Esophagus (tissue), 2 donors: ENCODE measurements at regions not wholly inside any gene's neighbourhood (a gene's known extent, or its start where the extent isn't known, plus 50 kb on each side); places are given as distances from the start of the nearest gene placed in this dataset.

Experiments
- H3K27ac ChIP-seq, 2 donors: one replicate each; pipeline ENCODE4 v1.5.1; 2013; ENCODE audit warnings: low read depth in 2 of 2, mild to moderate bottlenecking in 2 of 2, inconsistent platforms in 1 of 2, low read length in 1 of 2, moderate library complexity in 1 of 2
- H3K27me3 ChIP-seq, 2 donors: one replicate each; pipeline ENCODE4 v1.6.1; 2013; ENCODE audit warnings: low read length in 2 of 2, control low read depth in 1 of 2, mild to moderate bottlenecking in 1 of 2; ENCODE audit not compliant: insufficient read depth in 2 of 2, control insufficient read depth in 1 of 2
- H3K36me3 ChIP-seq, 2 donors: one replicate each; pipeline ENCODE4 v1.6.1; 2013; ENCODE audit warnings: low read length in 1 of 2; ENCODE audit not compliant: control insufficient read depth in 2 of 2, insufficient read depth in 2 of 2
- H3K4me1 ChIP-seq, 2 donors: one replicate each; pipeline ENCODE4 v1.6.1; 2013; ENCODE audit warnings: low read length in 1 of 2; ENCODE audit not compliant: control insufficient read depth in 2 of 2, insufficient read depth in 2 of 2
- H3K4me3 ChIP-seq, 2 donors: one replicate each; pipeline ENCODE4 v1.5.1; 2013; ENCODE audit warnings: low read length in 2 of 2, mild to moderate bottlenecking in 2 of 2, low read depth in 1 of 2, moderate library complexity in 1 of 2
- H3K9me3 ChIP-seq, 2 donors: one replicate each; pipeline ENCODE4 v1.6.1; 2013; ENCODE audit warnings: mild to moderate bottlenecking in 2 of 2, low read depth in 1 of 2, low read length in 1 of 2, moderate library complexity in 1 of 2; ENCODE audit not compliant: control insufficient read depth in 2 of 2, insufficient read depth in 1 of 2
- WGBS, 2 donors: extraction: QIAGEN DNeasy Blood & Tissue Kit; methylation state at CpG; one replicate each; pipeline ENCODE4 v1.1.7; 2013; 5-methylcytosine and 5-hydroxymethylcytosine counted together
- donor health status: healthy with polysubstance abuse.
- donor health status: Bipolar disorder and iron deficiency.

DNA sequence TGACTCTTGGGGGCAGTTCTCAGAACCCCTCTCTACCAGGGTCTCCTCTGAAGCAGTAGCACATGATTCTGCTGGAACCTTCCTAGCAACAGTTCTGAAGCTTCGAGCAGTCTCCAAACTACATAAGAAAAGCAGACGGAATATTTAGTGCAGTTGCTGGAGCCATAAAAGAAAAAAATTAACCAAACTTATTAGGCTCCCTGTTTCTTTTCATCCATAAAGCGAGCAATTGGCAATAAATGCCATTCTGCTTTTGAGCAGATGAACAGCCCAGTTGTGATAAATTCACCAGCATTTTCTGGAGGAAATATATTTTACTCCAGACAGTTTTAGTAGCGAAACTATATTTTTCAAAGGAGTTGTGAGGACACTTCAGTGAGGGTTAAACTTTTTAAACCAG, 250.1 kb upstream of the BOD1L1 start:
- Histone ChIP-seq H3K4me1 (no peaks in the 10 kb centered on the region), H3K4me3 (no peak overlapping the region), H3K27ac (no peak overlapping the region), H3K36me3 (no peaks in the 10 kb centered on the region), H3K9me3 (no peaks in the 10 kb centered on the region), H3K27me3 (no peaks in the 10 kb centered on the region)
- WGBS, 2 donors: 77 to 89% methylated on average over 4 of the region's 4 CpGs

DNA sequence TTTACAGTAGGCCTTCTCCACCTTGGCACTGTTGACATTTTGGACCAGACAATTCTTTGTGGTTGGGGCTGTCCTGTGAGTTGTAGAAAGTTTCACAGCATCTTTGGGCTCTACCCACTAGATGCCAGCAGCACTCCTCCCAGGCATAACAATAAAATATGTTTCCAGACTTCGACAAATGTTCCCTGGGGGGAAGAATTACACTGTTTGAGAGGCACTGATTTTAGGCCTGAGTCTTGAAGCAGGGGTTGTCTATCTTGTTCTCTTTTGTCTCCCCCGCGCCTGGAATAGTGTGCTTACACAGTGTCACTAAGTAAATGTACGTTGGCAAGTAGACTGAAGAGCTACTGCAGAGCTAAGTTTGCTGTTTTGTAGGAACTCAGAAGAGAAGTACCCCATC, 254.4 kb upstream of the BOD1L1 start:
- Histone ChIP-seq H3K9me3 (no peaks in the 10 kb centered on the region), H3K27me3 (no peaks in the 10 kb centered on the region), H3K36me3 (no peaks in the 10 kb centered on the region), H3K4me3 (no peak overlapping the region), H3K27ac (no peak overlapping the region), H3K4me1 (no peaks in the 10 kb centered on the region)
- WGBS, 2 donors: 60 to 65% methylated on average over 4 of the region's 4 CpGs

DNA sequence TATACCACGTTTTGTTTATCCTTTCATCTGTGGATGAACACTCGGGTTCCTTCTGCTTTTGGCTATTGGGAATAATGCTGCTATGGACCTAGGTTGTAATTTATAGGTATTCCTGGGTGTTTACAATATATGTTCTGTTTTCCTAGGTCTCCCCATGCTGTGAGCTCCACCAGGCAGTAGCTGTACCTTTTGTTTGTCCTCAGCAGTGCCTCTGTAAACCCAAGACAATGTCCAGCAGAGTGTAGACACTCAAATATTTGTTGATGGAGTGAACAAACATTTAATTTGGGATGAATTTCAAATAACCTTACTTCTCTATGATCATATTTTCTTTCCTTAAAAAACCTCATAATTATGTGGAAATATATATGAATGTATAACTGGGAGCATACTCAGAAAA, 259.5 kb upstream of the BOD1L1 start:
- no peaks in the 10 kb centered on the region for H3K27me3 ChIP-seq
- H3K27ac ChIP-seq: no peak overlapping the region
- peaks cover 0 to 2% of the 10 kb centered on the region in 2 donors for H3K9me3 ChIP-seq
- 28 to 70% methylated on average over 2 of the region's 2 CpGs for WGBS, 2 donors
- no peaks in the 10 kb centered on the region for H3K36me3 ChIP-seq
- no peaks in the 10 kb centered on the region for H3K4me1 ChIP-seq
- no peak overlapping the region for H3K4me3 ChIP-seq

DNA sequence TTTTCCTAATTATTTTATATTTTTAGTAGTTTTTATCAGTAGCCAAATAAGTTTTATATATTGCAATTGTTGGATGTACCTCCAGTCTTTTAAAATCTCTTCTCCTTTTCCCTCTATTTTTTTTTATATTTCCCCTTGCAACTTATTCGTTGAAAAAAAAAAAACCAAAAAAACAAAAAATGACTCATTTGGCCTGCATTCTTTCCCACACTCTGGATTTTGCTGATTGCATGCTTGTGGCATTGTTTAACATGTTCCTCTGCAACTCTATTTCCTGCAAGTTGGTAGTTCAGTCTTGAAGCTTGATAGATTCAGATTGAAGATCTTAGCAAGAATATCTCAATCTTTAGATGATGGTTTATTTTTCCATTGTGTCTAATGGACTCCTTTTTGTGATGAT, 260.6 kb upstream of the BOD1L1 start:
- WGBS, 2 donors: 22 to 25% methylated on average over 1 of the region's 1 CpG
- H3K4me3 ChIP-seq: no peak overlapping the region

DNA sequence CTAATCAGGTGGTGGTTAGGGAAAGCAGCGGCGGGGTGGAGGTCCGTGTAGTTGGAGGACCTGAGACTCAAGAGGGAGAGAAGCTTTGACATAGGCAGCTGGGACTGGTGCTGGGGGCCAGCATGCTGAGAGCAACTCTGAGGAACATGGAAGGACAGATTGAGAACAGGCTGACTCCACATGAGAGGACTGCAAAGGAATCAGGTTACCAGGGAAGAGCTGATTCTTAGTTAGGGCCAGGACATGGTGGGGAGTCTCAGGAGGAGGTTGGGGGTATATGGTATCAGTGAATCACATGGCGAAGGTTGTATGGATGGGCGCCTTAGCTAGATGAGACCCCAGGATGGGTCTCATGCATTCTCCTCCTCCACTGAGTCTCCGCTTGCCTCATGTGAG, 264.0 kb upstream of the BOD1L1 start:
- WGBS, 2 donors: 88 to 92% methylated on average over 6 of the region's 6 CpGs
- Histone ChIP-seq H3K36me3 (no peaks in the 10 kb centered on the region), H3K4me3 (no peak overlapping the region), H3K27ac (no peak overlapping the region), H3K9me3 (peaks cover 0 to 2% of the 10 kb centered on the region in 2 donors), H3K4me1 (no peaks in the 10 kb centered on the region), H3K27me3 (no peaks in the 10 kb centered on the region)

More for the DNA sequence above, 260.6 kb upstream of the BOD1L1 start:
- Histone ChIP-seq H3K27me3 (no peaks in the 10 kb centered on the region), H3K4me1 (no peaks in the 10 kb centered on the region), H3K36me3 (no peaks in the 10 kb centered on the region), H3K9me3 (peaks cover 0 to 2% of the 10 kb centered on the region in 2 donors), H3K27ac (no peak overlapping the region)

DNA sequence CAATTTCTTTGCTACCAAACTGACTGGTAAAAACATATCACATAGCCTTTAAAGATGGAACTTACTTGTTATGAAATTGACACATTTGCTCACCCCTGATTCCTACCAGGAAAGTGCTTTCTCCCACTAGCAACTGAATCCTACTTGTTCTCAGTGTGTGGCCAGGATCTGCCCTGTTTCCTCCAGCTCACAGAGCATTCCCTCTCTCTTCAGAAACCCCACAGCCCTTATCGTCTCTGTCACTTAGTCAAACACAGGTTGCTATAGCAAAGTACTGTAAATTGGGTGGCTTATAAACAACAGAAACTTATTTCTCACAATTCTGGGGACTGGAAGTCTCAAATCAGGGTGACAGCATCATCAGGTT, 265.2 kb upstream of the BOD1L1 start:
- H3K27me3 ChIP-seq: no peaks in the 10 kb centered on the region
- H3K27ac ChIP-seq: no peak overlapping the region
- no peaks in the 10 kb centered on the region for H3K36me3 ChIP-seq
- H3K4me3 ChIP-seq: no peak overlapping the region
- WGBS, 2 donors: 23 to 31% methylated on average over 1 of the region's 1 CpG
- H3K4me1 ChIP-seq: no peaks in the 10 kb centered on the region
- H3K9me3 ChIP-seq: peaks cover 0 to 2% of the 10 kb centered on the region in 2 donors

DNA sequence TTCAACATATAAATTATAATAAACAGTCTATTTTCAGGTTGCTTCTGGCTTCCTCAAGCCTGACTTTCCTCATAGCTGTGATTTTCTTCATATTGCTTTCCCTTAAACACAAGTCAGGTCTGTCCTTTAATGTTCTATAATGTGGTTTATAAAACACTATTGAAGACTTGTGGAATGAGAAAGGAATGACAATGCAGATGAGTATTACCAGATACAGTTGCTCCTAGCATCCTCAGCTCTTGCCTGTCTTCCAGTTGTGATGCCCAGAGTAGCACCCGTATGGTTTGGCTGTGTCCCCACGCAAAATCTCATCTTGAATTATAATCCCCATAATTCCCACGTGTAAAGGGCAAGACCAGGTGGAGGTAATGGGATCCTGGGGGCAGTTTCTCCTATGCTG, 265.7 kb upstream of the BOD1L1 start:
- H3K4me3 ChIP-seq: no peak overlapping the region
- H3K36me3 ChIP-seq: no peaks in the 10 kb centered on the region
- H3K27me3 ChIP-seq: no peaks in the 10 kb centered on the region
- H3K27ac ChIP-seq: no peak overlapping the region
- WGBS, 2 donors: 71 to 76% methylated on average over 3 of the region's 3 CpGs
- H3K9me3 ChIP-seq: peaks cover 0 to 2% of the 10 kb centered on the region in 2 donors
- H3K4me1 ChIP-seq: no peaks in the 10 kb centered on the region

DNA sequence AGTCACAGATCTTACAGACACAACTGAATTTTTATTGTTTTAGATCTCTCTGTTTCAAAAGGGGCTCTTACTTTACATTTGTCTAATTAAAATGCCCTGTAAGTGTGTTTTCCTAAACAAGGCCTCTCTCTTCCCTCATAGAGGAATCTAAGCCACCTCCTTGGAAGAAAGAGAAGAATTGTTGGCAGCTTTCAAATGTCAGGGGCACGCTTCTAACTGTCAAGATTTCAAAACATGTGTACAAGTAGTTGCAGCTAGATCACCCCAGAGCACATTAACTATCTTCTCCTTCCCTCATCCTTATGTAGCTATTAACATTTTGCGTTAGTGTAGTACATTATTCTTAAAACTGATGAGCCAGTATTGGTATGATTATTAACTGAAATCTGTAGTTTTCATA, 266.5 kb upstream of the BOD1L1 start:
- WGBS, 2 donors: 57 to 77% methylated on average over 2 of the region's 2 CpGs

DNA sequence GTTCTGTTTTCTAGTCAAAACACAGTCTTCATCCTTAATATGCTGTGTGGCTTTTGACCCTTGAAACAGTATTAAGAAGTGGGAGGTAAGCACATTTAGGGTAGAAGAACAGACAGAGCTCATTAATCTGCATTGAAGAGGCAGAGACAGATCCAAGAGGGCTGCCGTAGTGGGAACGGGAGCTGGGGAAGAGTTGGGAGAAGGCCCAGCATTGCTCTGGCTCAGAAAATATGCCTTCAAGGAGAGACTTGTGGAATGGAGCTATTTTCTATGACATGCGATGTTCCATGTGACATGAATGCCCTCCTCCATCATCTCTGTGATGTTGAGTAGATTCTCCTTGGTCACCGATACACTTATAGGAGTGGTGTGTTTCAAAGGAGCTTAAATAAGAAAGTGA, 273.3 kb upstream of the BOD1L1 start:
- H3K4me1 ChIP-seq: no peaks in the 10 kb centered on the region
- H3K27ac ChIP-seq: no peak overlapping the region
- H3K4me3 ChIP-seq: no peak overlapping the region
- H3K27me3 ChIP-seq: no peaks in the 10 kb centered on the region
- no peaks in the 10 kb centered on the region for H3K36me3 ChIP-seq
- H3K9me3 ChIP-seq: no peaks in the 10 kb centered on the region
- WGBS, 2 donors: 66 to 81% methylated on average over 4 of the region's 4 CpGs

More for the DNA sequence above, 266.5 kb upstream of the BOD1L1 start:
- Histone ChIP-seq H3K4me1 (no peaks in the 10 kb centered on the region), H3K27ac (no peak overlapping the region), H3K9me3 (peaks cover 0 to 2% of the 10 kb centered on the region in 2 donors), H3K36me3 (no peaks in the 10 kb centered on the region), H3K27me3 (no peaks in the 10 kb centered on the region), H3K4me3 (no peak overlapping the region)

DNA sequence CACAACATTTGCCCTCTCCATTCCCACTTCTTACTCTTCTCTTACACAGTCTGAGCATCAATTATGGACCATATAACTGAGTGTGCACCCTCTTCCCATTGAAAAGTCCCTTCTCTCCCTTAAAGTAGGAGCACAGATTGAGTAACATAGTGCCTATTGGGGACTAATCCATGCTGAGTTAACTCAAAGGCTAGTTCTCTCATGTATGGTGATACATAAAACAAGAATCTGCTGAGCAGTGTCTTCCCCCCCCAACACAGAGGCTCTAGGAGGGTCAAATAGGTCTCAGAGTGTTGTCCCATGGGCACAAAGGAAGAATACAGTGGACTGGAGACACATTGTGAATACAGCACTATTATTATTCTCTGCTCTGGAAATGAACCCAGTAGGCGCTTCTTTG, 274.6 kb upstream of the BOD1L1 start:
- Histone ChIP-seq H3K36me3 (no peaks in the 10 kb centered on the region), H3K4me3 (no peak overlapping the region), H3K27ac (no peak overlapping the region), H3K27me3 (no peaks in the 10 kb centered on the region), H3K4me1 (no peaks in the 10 kb centered on the region), H3K9me3 (no peaks in the 10 kb centered on the region)
- WGBS, 2 donors: 97 to 100% methylated on average over 1 of the region's 1 CpG
